ENCODE measurements at regions not wholly inside any gene's neighbourhood (a gene's known extent, or its start where the extent isn't known, plus 50 kb on each side); places are given as distances from the start of the nearest gene placed in this dataset.

DNA sequence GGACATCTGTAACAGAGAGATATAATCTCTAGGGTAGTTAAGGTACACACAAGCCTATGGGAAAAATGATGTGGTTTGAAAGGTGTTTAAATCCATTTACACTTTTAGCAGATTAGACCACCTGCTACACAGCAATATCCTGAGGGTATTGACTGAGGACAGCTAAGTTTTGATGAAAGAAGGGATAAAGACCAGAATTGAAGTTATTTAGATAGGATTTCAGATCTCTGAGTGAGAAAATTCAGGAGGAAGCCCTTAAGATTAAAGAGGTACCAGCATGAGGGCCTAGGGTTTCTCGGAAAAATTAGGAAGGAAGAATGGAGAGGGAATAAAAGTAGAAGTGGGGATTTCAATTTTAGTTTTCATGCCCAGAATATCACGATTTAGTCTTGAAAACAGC, 267.3 kb downstream of the COX7C start:
- Histone ChIP-seq H3K4me2 (replicated peaks; ENCODE audit: extremely low read depth, low read length, poor library complexity, severe bottlenecking) (no peak overlapping the region), H3K9me3 (replicated peaks in 1 of 2; ENCODE audit: control insufficient read depth in 1 of 2, insufficient read depth in 1 of 2, low read length in 2 of 2) (no peaks in the 10 kb centered on the region), H3K27me3 (ENCODE audit: control insufficient read depth in 2 of 2, insufficient read depth in 2 of 2, low read length in 2 of 2) (no peaks in the 10 kb centered on the region), H4K20me1 (ENCODE audit: insufficient read depth, low read length) (no peaks in the 10 kb centered on the region), H3K4me3 (replicated peaks in 1 of 3; ENCODE audit: low read depth in 2 of 3, low read length in 3 of 3) (no peak overlapping the region), H3K9ac (ENCODE audit: insufficient read depth, low read length, poor library complexity, severe bottlenecking) (no peak overlapping the region), H2AFZ (ENCODE audit: insufficient read depth, low read depth, low read length, poor library complexity, severe bottlenecking) (no peak overlapping the region), H3K27ac (ENCODE audit: low read depth in 1 of 2, low read length in 2 of 2) (no peak overlapping the region), H3K4me1 (ENCODE audit: control insufficient read depth in 1 of 2, insufficient read depth in 2 of 2, low read length in 2 of 2) (no peaks in the 10 kb centered on the region), H3K79me2 (ENCODE audit: insufficient read depth, low read length) (no peaks in the 10 kb centered on the region), H3K36me3 (replicated peaks in 1 of 2; ENCODE audit: control insufficient read depth in 1 of 2, insufficient read depth in 2 of 2, low read length in 2 of 2) (no peaks in the 10 kb centered on the region)
- Mint-ChIP-seq H3K27me3 (ENCODE audit: low read depth in 3 of 3) (peaks cover 0 to 4% (median 0%) of the 10 kb centered on the region in 3 donors), H3K27ac (no peak overlapping the region), H3K4me1 (no peaks in the 10 kb centered on the region), H3K9me3 (no peaks in the 10 kb centered on the region), H3K4me3 (no peak overlapping the region), H3K36me3 (no peaks in the 10 kb centered on the region)
- intact Hi-C loops (cut with micrococcal nuclease), result no loop called here
- 88% methylated on average over 1 of the region's 2 CpGs for WGBS (ENCODE audit: insufficient coverage)
- DNase-seq, result no peak
- TF ChIP-seq, protein P1, sequence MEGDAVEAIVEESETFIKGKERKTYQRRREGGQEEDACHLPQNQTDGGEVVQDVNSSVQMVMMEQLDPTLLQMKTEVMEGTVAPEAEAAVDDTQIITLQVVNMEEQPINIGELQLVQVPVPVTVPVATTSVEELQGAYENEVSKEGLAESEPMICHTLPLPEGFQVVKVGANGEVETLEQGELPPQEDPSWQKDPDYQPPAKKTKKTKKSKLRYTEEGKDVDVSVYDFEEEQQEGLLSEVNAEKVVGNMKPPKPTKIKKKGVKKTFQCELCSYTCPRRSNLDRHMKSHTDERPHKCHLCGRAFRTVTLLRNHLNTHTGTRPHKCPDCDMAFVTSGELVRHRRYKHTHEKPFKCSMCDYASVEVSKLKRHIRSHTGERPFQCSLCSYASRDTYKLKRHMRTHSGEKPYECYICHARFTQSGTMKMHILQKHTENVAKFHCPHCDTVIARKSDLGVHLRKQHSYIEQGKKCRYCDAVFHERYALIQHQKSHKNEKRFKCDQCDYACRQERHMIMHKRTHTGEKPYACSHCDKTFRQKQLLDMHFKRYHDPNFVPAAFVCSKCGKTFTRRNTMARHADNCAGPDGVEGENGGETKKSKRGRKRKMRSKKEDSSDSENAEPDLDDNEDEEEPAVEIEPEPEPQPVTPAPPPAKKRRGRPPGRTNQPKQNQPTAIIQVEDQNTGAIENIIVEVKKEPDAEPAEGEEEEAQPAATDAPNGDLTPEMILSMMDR (IDR thresholded peaks at IDR 0.05), result no peak

DNA sequence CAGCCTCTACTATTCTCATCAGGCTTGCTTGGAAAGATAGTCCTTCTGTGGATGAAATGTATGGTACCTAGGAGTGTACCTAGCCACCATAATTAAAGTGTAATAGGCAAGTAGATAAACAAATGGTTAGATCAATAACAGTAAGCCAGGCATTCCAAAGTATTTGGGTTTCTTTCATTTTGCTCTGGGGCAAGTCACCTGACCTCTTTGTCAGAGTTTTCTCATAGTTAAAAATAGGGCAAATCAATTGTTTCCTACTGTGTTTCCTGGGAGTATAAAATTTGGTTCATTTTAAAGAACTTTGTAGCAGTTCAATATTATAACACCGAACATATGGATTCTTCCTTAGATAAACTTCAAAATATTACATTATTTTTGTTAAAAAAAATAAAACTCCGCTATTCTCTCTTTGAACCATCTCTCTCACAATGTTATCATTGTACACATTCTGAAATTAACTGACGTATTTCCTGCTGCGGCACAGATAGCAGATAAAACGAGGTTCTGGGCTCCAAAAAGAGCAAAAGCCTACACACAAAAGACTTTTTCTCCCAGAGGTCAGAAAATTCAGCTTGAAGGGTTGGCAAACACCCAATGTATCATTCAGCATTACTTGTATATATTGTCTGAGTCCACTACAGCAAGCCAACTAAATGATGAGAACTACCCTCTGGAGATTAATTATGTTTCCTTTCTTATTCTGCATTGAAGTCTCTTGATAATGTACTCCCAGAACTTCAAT, 267.9 kb downstream of the COX7C start:
- Mint-ChIP-seq H3K4me1 (no peaks in the 10 kb centered on the region), H3K9me3 (no peaks in the 10 kb centered on the region), H3K36me3 (no peaks in the 10 kb centered on the region), H3K27ac (no peak overlapping the region), H3K27me3 (ENCODE audit: low read depth in 3 of 3) (peaks cover 0 to 4% (median 0%) of the 10 kb centered on the region in 3 donors), H3K4me3 (no peak overlapping the region)
- no peak overlapping the region for H2AFZ ChIP-seq (ENCODE audit: insufficient read depth, low read depth, low read length, poor library complexity, severe bottlenecking)
- H3K36me3 ChIP-seq (replicated peaks in 1 of 2; ENCODE audit: control insufficient read depth in 1 of 2, insufficient read depth in 2 of 2, low read length in 2 of 2), result no peaks in the 10 kb centered on the region
- no peak overlapping the region for H3K9ac ChIP-seq (ENCODE audit: insufficient read depth, low read length, poor library complexity, severe bottlenecking)
- no peak overlapping the region for H3K4me3 ChIP-seq (replicated peaks in 1 of 3; ENCODE audit: low read depth in 2 of 3, low read length in 3 of 3)
- H3K27ac ChIP-seq (ENCODE audit: low read depth in 1 of 2, low read length in 2 of 2), result no peak overlapping the region
- no peaks in the 10 kb centered on the region for H3K9me3 ChIP-seq (replicated peaks in 1 of 2; ENCODE audit: control insufficient read depth in 1 of 2, insufficient read depth in 1 of 2, low read length in 2 of 2)
- H3K4me2 ChIP-seq (replicated peaks; ENCODE audit: extremely low read depth, low read length, poor library complexity, severe bottlenecking), result no peak overlapping the region
- intact Hi-C loops (cut with micrococcal nuclease), result no loop called here
- TF ChIP-seq, protein P1 (IDR thresholded peaks at IDR 0.05), result no peak
- H4K20me1 ChIP-seq (ENCODE audit: insufficient read depth, low read length), result no peaks in the 10 kb centered on the region
- no peaks in the 10 kb centered on the region for H3K27me3 ChIP-seq (ENCODE audit: control insufficient read depth in 2 of 2, insufficient read depth in 2 of 2, low read length in 2 of 2)
- no peaks in the 10 kb centered on the region for H3K4me1 ChIP-seq (ENCODE audit: control insufficient read depth in 1 of 2, insufficient read depth in 2 of 2, low read length in 2 of 2)
- no peaks in the 10 kb centered on the region for H3K79me2 ChIP-seq (ENCODE audit: insufficient read depth, low read length)
- no peak for DNase-seq
- WGBS (ENCODE audit: insufficient coverage), result 80% methylated on average over 3 of the region's 5 CpGs

Measured in CD14-positive monocyte (primary cell).